ENCODE measurements at regions not wholly inside any gene's neighbourhood (a gene's known extent, or its start where the extent isn't known, plus 50 kb on each side); places are given as distances from the start of the nearest gene placed in this dataset.

GRCh38 chr9:121550041-121550440 lies 50.4 kb upstream of the GGTA1 start:
- ChIA-PET POLR2A (ENCODE audit: low non-redundant PET) (no interaction called here), CTCF (interaction anchor here (0.6 to 1.9 kb wide), 43 partner anchors 9 to 1279 kb away, joined by 3 to 13 read pairs (median 5); partner anchors contain the start of genes DAB2IP and PDCL)
- DNase-seq (ENCODE audit: low spot score), result no peak
- TF ChIP-seq, protein P1, sequence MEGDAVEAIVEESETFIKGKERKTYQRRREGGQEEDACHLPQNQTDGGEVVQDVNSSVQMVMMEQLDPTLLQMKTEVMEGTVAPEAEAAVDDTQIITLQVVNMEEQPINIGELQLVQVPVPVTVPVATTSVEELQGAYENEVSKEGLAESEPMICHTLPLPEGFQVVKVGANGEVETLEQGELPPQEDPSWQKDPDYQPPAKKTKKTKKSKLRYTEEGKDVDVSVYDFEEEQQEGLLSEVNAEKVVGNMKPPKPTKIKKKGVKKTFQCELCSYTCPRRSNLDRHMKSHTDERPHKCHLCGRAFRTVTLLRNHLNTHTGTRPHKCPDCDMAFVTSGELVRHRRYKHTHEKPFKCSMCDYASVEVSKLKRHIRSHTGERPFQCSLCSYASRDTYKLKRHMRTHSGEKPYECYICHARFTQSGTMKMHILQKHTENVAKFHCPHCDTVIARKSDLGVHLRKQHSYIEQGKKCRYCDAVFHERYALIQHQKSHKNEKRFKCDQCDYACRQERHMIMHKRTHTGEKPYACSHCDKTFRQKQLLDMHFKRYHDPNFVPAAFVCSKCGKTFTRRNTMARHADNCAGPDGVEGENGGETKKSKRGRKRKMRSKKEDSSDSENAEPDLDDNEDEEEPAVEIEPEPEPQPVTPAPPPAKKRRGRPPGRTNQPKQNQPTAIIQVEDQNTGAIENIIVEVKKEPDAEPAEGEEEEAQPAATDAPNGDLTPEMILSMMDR (conservative IDR thresholded peaks at IDR 0.05; ENCODE audit: low read depth), result no peak
- H3K27ac ChIP-seq, result no peak overlapping the region

DNA sequence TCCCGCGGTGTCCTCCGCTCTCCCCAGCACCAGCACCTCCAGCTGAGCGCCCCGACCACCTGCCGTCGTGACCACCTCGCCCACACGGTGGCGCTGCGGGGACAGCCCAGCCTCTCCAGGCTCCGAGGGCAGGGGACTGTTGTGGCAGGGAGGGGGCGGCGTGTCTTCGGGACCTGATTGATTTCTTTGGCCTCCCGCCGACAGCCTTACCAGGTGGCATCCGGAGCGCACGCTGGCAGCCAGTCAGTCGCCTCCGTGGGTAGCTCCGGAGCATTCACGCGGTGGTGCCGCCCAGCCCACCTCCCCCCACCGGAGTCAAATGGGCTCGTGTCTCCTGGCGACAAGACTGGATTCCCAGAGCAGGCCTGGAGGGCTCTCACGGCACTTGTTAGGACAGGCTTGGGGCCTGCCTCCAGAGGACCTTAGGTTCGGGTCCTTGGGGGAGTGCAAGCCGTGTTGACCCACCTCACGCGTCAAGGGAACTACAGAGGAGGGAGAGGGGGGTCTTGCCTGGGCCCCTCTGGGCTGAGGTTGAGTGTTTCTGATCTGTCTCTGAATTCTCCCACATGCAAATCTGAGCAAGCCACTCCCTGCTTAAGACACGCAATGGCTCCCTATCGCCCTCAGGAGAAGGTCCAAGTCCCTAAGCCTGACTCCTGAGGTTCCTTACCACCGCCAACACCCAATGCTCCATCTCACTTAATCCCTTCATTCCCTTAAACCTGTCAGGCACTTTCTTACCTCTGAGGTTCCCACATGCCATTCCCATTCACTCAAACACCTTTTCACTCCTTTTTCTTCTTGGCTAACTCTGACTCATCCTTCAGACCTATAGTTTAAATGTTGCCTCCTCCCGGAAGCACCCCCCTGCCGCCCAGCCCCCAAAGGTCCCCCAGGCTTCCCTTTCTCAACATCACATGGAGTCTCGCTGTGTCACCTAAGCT lies 51.2 kb upstream of the GGTA1 start:
- peak; percentile 82 for DNase-seq (ENCODE audit: low spot score)
- ChIA-PET POLR2A (ENCODE audit: low non-redundant PET) (no interaction called here), CTCF (interaction anchor here (0.5 to 1.9 kb wide), 48 partner anchors 10 to 1278 kb away, joined by 3 to 13 read pairs (median 5); partner anchors contain the start of genes DAB2IP and PDCL)
- H3K27ac ChIP-seq, result peak overlapping the region; percentile 38
- TF ChIP-seq, protein P1 (conservative IDR thresholded peaks at IDR 0.05; ENCODE audit: low read depth), result peak; percentile 100

GRCh38 chr9:121551985-121552753 lies 52.5 kb upstream of the GGTA1 start:
- ChIA-PET POLR2A (ENCODE audit: low non-redundant PET) (no interaction called here), CTCF (interaction anchor here (0.6 to 0.7 kb wide), 2 partner anchors 128 to 808 kb away, joined by 3 to 5 read pairs; no protein-coding TSS in a partner anchor)
- no peak for DNase-seq (ENCODE audit: low spot score)
- TF ChIP-seq, protein P1 (conservative IDR thresholded peaks at IDR 0.05; ENCODE audit: low read depth), result no peak
- 0 out of 2 replicates have a peak overlapping the region, but pooled peaks have one; percentile 2 for H3K27ac ChIP-seq

GRCh38 chr9:121556082-121556481 lies 56.4 kb upstream of the GGTA1 start:
- peak overlapping the region; percentile 80 for H3K27ac ChIP-seq
- DNase-seq (ENCODE audit: low spot score), result no peak
- ChIA-PET CTCF (interaction anchor here (0.6 to 3.7 kb wide), 8 partner anchors 10 to 798 kb away, joined by 3 to 22 read pairs (median 3); no protein-coding TSS in a partner anchor), POLR2A (ENCODE audit: low non-redundant PET) (no interaction called here)
- TF ChIP-seq, protein P1 (conservative IDR thresholded peaks at IDR 0.05; ENCODE audit: low read depth), result no peak

GRCh38 chr9:121556580-121556979 lies 56.9 kb upstream of the GGTA1 start:
- ChIA-PET CTCF (interaction anchor here (0.5 to 3.7 kb wide), 7 partner anchors 10 to 143 kb away, joined by 3 to 22 read pairs (median 3); no protein-coding TSS in a partner anchor), POLR2A (ENCODE audit: low non-redundant PET) (no interaction called here)
- TF ChIP-seq, protein P1 (conservative IDR thresholded peaks at IDR 0.05; ENCODE audit: low read depth), result no peak
- peak; percentile 81 for DNase-seq (ENCODE audit: low spot score)
- H3K27ac ChIP-seq, result peak overlapping the region; percentile 80

All from RWPE1 (cell line).